Activated CD4-positive, alpha-beta T cell treated with anti-CD3 and anti-CD28 coated beads for 1 hour (primary cell): ENCODE measurements at regions not wholly inside any gene's neighbourhood (a gene's known extent, or its start where the extent isn't known, plus 50 kb on each side); places are given as distances from the start of the nearest gene placed in this dataset.
"Not testable (repeated sequence)": the region's sequence is repeated elsewhere in the genome, so short reads cannot be mapped to it uniquely, and the experiment has no call there.

ENCODE experiments used
- DNase-seq: peaks from one replicate; pipeline ENCODE4 v3.0.0-alpha.2; 2020

DNA sequence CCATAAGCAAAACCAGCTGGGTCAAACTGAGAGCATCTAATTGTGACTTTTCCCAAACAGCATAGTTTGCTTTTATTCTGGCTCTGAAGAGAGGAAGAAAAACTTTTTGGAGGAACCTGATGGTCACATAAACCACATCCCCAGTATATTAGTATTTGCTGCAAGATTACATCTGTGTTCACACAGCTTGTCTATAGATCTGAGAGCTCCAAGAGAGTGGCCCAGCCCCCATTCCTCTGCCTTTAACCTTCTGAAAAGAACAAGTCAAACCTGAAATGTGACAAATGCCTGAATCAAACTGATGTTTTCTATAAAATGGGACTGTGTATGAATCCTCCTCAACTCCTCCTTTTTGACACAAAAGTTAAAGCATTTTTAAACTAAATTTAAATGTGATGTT is 435.2 kb downstream of the ZNF479 start:
- DNase-seq, result not testable (repeated sequence)

DNA sequence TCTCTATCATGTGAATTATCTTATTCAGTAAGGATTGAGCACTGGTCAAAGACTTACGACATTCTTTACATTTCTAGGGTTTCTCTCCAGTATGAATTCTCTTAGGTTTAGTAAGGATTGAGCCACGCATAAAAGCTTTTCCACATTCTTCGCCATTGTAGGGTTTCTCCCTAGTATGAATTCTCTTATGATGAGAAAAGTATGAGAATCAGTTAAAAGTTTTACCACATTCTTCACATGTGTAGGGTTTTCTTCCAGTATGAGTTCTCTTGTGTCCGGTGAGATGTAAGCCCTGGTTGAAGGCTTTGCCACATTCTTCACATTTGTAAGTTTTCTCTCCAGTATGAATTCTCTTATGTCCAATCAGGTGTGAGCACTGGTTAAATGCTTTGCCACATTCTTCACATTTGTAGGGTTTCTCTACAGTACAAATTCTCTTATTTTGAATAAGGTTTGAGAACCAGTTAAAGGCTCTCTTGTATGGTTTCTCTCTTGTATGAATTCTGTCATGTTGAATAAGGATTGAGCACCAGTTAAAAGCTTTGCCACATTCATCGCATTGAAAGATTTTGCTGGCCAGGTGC is 445.9 kb downstream of the ZNF479 start:
- DNase-seq, result no peak

DNA sequence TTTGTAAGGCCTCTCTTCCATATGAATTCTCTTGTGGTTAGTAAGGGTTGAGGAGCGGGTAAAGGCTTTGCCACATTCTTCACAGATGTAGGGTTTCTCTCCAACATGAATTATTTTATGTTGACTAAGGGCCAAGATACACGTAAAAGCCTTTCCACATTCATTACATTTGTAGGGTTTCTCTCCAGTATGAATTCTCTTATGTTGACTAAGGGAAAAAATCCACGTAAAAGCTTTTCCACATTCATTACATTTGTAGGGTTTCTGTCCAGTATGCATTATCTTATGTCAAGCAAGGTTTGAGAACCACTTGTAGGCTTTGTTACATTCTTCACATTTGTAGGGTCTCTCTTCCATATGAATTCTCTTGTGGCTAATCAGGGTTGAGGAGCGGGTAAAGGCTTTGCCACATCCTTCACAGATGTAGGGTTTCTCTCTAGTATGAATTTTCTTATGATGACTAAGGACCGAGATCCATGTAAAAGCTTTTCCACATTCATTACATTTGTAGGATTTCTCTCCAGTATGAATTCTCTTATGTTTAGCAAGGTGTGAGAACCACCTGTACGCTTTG is 493.0 kb downstream of the ZNF479 start:
- no peak for DNase-seq

DNA sequence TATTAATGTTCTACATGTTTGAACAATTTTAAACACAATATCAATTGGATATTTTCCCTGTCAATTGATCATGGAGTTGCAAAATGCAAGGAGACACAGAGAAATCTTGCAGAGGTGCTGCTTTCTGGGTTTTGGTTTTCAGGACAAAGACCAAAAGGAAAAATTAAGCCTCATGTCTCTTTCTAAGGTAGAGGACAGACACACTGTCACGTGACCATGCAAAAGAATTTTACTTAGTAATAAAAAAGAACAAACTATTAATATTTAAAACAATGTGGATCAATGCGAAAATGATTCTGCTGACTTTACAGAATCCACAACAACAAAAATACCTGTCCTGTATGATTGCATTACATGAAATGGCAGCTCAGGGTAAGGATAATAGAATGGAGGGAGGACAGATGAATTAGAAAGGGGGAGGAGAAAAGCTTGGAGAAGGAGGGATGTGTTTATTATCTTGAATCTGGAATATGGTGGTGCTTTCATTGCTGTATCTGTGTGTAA is 493.7 kb upstream of the NUPR2 start:
- no peak for DNase-seq

DNA sequence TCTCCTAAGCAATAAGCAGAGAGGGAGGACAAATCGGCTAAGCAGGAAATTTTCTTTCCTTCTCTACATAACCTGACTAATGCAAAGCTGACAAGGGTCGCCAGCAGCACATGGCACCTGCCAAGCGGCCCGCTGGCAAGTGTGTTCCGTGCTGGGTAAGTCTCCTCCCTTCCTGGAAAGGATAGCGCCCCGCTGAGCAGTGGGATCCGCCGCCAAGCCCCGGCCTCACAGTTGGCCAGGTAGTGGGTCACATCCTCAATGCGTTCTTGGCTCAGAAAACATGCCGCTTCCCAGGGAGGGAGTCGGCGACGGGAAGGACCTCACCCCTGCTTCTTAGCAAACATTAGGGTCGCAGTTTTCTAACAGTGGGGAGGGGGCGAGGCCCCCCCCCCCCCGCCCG is 488.9 kb upstream of the NUPR2 start:
- no peak for DNase-seq

DNA sequence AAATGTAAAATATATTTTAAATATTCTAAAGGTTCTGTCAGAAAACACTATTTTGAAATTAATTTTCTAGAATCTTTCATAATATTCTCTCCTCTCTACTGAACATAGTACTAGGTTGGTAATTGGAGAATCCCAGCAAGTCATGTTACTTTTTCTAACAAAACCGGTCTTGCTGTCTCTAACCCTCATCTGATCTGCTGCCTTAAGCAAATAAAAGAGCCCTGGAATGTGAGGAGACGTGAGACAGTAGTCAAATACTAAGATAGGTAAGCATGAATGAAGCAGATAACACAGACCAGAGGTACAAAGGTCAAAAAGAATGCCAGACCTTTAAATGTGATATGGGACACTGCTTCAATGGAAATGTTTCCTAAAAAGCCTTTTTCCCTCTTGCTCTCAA is 462.4 kb upstream of the NUPR2 start:
- DNase-seq, result no peak

DNA sequence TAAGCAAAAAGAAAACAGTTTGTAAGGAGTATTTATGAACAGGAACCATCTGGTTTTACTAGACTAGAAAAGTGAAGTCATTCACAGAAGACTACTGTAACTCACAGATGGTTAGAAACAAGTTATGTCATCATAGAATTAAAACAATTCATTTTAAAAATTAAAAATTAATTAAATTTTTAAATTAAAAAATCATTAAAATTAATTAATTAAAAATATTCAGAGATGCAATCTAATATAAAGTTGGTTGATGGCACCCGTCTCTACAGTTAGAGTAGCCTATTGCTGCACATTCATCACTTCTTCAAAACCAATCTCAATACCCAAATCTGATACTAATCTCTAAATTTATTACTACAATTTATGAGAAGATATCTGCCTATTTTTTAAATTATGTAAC is 454.8 kb upstream of the NUPR2 start:
- DNase-seq, result no peak

DNA sequence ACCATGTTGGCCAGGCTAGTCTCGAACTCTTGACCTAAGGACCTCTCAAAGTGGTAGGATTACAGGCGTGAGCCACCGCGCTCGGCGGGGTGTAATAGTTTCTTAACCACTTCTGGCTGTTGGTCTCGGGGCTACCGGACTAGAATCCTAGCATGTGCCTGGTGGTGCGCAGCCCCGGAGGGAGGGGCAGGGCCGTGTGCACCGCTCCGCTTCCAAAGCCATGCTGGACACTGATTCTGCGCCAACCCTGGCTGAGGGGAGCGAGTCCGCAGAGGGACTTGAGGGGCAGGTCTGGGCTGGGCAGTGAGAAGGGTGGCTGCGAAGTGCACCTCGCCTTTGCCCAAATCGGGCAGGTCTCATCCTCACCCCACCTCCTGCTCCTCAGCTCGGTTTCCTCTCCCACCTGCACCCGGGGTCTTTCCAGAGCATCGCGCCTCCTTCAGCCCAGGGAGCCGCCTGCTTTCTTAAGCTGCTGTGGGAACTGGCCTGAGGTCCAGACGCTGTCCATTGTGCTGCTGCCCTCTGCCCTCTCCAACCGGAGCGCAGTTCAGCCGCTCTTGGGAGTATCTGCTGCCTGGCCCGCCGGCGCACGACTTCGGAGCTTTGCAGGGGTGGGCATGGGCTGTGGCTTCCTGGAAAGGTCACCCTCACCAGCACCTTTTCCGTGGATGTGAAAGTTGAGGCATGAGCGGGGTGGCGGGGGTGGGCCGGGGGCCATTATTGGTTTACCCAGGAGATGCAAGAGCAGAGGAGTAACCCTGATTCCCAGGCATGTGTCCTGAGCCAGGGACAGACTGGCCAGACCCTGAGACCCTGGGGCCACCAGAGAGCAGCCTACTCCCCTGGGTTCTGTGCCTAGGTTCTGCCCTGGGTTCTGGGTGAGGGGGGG is 422.6 kb upstream of the NUPR2 start:
- DNase-seq, result no peak

DNA sequence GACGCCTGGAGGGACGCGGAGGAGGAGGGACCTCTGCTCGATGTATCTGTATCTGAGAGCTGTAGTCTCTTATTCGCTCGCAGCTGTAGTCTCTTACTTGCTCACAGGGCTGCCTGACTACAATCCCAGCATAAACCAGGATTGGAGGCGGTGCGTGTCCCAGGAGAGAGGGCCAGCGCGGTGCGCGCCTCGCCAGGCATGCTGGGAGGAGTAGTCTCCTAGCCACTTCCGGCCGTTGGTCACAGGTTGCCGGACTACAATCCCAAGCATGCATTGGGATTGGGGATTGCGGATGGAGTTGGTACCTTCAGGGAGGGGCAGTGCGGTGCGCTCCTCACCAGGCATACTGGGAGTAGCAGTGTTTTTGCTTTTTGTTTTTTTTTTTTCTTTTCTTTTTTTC is 421.7 kb upstream of the NUPR2 start:
- no peak for DNase-seq

DNA sequence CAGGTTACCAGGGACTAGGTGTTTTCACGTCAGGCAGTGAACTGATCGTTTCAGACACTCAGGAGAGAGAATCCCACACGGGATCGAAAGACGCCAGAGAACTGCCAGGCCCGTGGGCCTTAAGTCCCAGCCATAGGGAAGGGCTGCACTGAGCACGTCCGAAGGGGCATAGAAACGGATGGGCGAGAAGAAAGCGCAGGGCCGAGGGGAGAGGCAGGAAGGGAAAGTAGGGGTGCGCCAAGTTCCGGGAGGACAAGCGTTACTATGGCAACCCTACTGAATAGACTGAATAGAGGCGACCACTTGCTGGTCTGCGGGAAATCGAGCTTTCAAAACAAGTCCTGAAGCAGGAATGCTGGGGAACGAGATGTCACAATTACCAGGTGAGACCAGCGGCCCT is 421.3 kb upstream of the NUPR2 start:
- no peak for DNase-seq

DNA sequence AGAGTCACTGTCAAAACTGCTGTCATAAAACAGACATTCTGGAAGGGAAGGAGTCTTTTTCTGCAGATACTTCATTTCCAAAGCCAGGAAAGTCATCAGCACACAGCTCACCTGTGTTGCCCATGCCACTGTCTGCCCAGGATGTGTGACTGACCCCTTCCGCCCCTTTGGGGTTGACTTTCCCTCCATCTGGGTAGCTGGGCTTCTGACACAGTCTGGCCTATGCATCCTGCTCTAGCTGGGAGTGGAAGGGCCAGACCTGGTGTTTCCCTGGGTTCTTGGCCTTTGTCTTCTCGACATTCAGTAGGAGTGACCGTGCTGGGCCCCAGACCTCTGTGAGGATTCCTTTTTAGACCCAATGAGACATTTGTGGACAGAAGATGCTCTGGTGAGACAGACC is 378.9 kb upstream of the NUPR2 start:
- DNase-seq, result no peak

DNA sequence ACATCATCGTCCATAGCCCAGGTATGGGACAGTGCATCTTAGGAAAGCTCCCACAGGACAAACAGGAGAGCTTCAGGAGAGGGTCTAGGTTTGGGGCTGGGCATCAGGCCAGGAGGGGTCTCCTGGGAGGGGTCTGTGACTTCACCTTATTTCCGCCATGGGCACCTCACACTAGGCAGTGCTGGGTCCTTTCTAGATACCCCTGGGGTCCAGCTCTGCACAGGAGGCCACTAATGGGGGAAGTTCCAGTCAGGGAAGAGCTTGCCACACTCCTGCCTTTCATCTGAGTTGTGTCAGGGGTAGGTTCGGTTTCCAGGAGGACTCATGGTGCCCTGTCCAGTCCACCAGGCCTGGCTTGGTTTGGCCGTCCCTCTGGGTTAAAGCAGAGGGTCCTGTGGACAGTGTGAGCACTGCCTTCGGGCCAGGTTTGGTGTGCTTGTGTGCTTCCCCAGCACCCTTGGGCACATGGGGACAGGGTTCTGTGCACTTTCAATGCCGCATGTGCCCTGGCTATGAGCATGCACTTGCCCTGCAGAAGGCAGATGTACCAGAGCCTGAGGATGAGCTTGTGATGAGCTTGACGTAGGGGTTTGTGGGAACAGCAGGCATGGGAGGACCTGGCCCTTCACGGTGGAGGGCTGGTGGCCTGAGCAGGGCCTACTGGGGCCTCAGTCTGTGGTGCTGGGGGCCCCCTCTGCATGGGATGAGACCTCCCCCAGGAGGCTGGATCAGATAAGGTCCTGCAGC is 377.7 kb upstream of the NUPR2 start:
- DNase-seq, result no peak

DNA sequence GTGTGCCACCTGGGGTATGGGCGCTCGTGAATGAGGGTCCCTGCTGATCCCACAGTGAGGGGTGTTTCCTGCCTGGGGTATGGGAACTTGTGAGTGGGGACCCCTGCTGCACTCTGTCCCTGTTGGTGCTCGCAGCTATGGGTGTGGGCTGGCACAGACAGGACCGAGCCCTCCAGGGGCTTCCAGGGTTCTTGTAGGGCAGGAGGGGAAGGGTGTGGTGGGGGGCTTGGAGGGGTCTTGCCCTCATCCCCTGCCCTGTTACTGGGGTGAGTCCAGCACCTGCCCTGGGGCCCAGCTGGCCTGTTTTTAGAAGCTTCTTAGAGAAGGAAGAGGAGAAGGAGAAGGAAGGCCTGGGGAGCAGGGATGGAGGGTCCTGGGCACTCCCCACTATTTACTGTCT is 377.0 kb upstream of the NUPR2 start:
- DNase-seq, result no peak

DNA sequence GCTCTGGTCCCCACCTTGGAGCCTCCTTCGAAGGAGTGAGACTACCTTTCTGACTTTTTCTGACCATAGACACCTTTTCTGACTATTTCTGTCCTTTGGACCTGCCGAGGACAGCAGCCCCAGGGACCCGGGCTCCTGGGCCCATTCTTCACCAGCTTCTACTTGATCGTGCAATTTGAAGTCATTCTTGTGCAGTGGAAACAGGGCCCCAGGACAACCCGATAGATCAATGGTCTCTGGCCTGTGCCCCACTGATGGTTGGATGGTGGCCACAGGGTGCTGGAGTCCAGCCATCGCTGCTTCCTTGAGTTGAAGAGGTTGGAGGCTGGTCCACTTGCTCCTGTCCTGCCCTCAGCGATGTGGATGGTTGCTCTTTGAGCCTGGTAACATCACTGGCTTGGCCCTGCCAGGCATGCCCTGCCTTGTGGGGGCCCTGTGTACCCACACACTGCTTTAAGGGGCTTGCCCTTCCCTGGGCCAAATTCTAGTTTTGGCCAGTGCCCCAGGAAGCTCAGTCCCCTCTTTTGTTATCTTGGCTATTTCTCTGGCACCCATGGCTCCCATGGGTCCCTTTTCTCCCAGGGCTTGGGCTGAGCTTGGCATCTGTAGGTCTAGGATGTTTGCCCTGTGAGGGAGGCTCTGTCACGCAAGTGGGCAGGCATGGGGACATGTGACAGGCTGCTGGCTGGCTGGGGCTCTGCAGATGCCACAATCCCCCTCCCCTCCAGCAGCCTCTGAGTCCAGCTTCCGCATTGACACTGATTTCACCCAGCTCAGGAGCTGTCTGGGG is 375.6 kb upstream of the NUPR2 start:
- no peak for DNase-seq

DNA sequence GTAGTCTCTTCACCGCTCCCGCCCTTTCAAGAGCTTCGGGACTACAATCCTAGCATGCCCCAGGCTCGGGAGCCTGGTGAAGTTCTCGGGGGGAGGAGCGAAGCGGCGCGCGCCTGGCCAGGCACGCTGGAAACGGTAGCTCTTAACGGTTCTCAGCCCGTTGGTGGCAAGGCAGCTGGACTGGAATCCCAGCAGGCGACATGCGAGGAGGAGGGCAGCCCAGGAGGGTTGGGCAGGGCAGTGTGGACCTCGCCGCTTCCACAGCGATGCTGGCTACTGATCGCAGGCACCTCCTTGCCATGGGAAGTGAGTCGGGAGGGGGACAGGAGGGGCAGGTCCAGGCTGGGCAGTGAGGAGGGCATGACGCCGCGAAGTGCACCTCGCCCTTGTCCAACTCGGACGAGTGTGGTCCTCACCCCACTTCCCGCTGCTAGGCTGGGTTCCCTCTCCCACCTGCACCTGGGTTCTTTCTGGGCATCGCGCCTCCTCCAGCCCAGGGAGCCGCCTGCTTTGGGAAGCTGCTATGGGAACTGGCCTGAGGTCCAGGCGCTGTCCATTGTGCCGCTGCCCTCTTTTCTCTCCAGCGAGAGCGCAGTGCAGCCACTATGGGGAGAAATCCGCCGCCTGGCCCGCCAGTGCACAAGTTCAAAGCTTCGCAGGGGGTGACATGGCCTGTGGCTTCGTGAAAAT is 367.8 kb upstream of the NUPR2 start:
- no peak for DNase-seq

DNA sequence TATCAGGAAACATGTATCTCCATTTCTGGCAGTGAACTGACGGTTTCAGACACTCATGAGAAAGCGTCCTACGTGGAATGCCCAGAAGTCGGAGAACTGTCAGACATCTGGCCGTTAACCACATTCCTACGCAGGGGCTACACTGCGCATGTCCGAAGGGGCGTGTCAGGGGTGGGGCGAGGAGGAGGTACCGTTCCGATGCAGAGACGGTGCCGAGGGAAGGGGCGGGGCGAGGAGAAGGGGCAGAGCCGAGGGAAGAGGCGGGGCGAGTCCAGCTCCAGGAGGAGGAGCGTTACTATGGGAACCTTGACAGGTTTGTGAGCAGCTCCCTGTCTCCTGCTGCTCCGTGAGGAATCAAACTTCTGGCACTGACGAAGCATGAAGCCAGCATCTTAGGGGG is 366.9 kb upstream of the NUPR2 start:
- DNase-seq, result no peak

DNA sequence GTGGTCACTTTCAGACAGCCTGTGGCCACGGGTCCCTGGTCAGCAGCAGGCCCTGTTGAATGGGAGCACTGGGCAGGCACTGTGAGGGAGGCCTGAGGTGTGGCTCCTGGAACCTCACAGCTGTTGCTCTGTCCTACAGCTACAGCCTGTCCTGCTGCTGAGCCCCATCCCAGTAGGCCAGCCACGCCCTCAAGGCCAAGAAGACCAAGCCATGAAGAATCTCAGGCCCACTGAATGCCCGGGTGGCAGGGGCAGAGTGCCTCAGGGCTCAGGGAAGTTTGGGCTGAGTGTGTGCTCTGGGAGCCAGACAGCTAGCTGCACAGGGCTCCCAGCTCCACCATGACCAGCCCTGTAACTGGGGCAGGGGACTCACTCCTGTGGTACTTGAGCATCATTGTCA is 363.5 kb upstream of the NUPR2 start:
- DNase-seq, result no peak

DNA sequence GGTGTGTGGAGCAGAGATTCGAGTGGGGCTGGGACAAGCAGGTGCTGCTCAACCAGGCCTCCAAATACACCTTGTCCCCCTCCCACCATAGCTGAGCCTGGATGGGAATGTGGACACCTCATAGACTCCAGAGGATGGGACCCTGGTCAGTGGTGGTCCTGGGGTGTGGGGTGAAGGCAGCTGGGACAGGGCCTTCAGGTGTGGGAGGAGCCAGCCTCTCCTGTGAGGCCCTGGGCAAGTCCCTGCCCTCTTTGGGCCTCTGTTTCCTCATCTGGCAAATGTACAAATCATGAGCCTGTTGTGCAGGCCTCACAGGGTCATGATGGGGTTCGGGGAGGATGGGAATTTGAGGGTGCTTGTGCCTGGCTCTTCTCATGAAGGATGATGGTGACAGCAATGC is 362.9 kb upstream of the NUPR2 start:
- DNase-seq, result no peak

DNA sequence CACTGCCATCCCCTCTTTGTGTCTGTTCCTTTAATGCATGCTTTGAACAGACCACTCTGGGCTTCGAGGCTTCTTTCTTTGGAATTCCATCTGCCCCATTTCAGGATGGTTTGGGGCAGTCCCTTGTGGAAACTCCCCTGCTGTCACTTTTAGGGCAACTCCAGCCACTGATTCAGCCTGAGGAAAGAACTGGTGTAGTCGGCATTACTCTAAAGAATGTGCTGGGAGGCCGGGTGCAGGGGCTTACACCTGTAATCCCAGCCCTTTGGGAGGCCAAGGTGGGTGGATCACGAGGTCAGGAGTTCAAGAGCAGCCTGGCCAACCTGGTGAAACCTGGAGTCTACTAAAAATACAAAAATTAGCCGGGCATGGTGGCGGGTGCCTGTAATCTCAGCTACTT is 358.1 kb upstream of the NUPR2 start:
- no peak for DNase-seq

DNA sequence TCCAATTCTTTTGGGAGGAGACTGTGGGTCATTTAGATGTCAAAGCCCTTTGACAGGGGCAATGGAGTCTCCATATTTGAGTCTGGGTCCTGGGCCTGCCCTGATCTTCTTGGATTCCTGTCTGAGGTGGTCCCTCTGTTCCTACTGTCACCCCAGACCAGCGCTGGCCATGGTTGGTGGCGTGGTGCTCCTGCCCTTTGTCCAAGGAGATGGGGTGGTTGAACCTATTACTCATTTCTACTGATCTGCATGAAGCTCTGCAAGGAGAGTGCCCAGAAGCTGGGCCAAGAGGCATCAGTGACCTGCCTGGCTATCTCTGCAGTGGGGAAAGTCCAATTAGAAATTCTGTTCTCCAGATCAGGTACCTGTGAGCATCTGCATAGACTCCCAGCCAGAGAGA is 355.6 kb upstream of the NUPR2 start:
- no peak for DNase-seq

DNA sequence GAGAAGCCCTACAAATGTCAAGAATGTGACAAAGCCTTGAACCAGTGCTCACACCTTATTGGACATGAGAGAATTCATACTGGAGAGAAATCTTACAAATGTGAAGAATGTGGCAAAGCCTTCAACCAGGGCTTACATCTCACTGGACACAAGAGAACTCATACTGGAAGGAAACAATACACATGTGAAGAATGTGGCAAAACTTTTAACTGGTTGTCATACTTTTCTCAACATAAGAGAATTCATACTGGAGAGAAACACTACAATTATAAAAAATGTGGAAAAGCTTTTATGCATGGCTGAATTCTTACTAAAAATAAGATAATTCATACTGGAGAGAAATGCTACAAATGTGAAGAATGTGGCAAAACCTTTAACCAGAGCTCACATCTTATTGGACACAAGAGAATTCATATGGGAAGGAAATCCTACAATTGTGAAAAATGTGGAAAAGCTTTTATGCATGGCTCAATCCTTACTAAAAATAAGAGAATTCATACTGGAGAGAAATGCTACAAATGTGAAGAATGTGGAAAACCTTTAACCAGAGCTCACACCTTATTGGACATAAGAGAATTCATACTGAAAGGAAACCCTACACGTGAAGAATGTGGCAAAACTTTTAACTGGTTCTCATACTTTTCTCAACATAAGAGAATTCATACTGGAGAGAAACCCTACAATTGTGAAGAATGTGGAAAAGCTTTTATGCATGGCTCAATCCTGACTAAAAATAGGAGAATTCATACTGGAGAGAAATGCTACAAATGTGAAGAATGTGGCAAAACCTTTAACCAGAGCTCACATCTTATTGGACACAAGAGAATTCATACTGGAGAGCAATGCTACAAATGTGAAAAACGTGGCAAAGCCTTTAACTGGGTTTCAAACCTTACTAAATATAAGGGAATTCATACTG is 350.6 kb upstream of the NUPR2 start:
- DNase-seq, result not testable (repeated sequence)
